MG63 (cell line): ENCODE measurements at regions not wholly inside any gene's neighbourhood (a gene's known extent, or its start where the extent isn't known, plus 50 kb on each side); places are given as distances from the start of the nearest gene placed in this dataset.

Experiments used
- DNase-seq: peaks from one replicate; pipeline ENCODE4 v3.0.0-alpha.2; 2020
- H3K27me3 ChIP-seq: fragments of 250-450 bp; sonication (Bioruptor Pico); 2 replicates; pipeline ENCODE4 v1.5.1; 2020; ENCODE audit warnings: mild to moderate bottlenecking, moderate library complexity
- H3K36me3 ChIP-seq: fragments of 250-450 bp; sonication (Bioruptor Pico); 2 replicates; pipeline ENCODE4 v1.5.1; 2020; ENCODE audit warnings: mild to moderate bottlenecking, moderate library complexity
- H3K4me3 ChIP-seq: fragments of 250-450 bp; sonication (Bioruptor Pico); 2 replicates; pipeline ENCODE4 v1.5.1; 2020; ENCODE audit warnings: mild to moderate bottlenecking, moderate library complexity
- H3K9me3 ChIP-seq: fragments of 250-450 bp; sonication (Bioruptor Pico); 2 replicates; pipeline ENCODE4 v1.5.1; 2020; ENCODE audit warnings: mild to moderate bottlenecking, moderate library complexity

- H3K36me3 ChIP-seq, result no peaks in the 10 kb centered on the region
- no peak for DNase-seq
These were observed 319.4 kb upstream of the ZNF32 start for GRCh38 chr10:43968076-43968475.

GRCh38 chr10:43966571-43966965 lies 317.9 kb upstream of the ZNF32 start:
- no peaks in the 10 kb centered on the region for H3K9me3 ChIP-seq
- no peak overlapping the region for H3K4me3 ChIP-seq
- no peaks in the 10 kb centered on the region for H3K27me3 ChIP-seq
- DNase-seq, result no peak
- no peaks in the 10 kb centered on the region for H3K36me3 ChIP-seq

More at GRCh38 chr10:43968076-43968475, 319.4 kb upstream of the ZNF32 start:
- Histone ChIP-seq H3K9me3 (no peaks in the 10 kb centered on the region), H3K4me3 (no peak overlapping the region), H3K27me3 (no peaks in the 10 kb centered on the region)

GRCh38 chr10:43965918-43966570 lies 317.4 kb upstream of the ZNF32 start:
- Histone ChIP-seq H3K27me3 (no peaks in the 10 kb centered on the region), H3K4me3 (no peak overlapping the region), H3K36me3 (no peaks in the 10 kb centered on the region), H3K9me3 (no peaks in the 10 kb centered on the region)
- no peak for DNase-seq

- no peaks in the 10 kb centered on the region for H3K9me3 ChIP-seq
- H3K36me3 ChIP-seq, result no peaks in the 10 kb centered on the region
- H3K27me3 ChIP-seq, result no peaks in the 10 kb centered on the region
- DNase-seq, result no peak
- H3K4me3 ChIP-seq, result no peak overlapping the region
These were observed 316.6 kb upstream of the ZNF32 start for GRCh38 chr10:43965033-43965917.

GRCh38 chr10:43964486-43964885 lies 315.8 kb upstream of the ZNF32 start:
- no peak overlapping the region for H3K4me3 ChIP-seq
- H3K27me3 ChIP-seq, result no peaks in the 10 kb centered on the region
- H3K9me3 ChIP-seq, result no peaks in the 10 kb centered on the region
- DNase-seq, result no peak
- no peaks in the 10 kb centered on the region for H3K36me3 ChIP-seq

- no peak for DNase-seq
- Histone ChIP-seq H3K36me3 (no peaks in the 10 kb centered on the region), H3K27me3 (no peaks in the 10 kb centered on the region), H3K9me3 (no peaks in the 10 kb centered on the region), H3K4me3 (no peak overlapping the region)
These were observed 315.2 kb upstream of the ZNF32 start for GRCh38 chr10:43963793-43964425.

- H3K36me3 ChIP-seq, result no peaks in the 10 kb centered on the region
- H3K9me3 ChIP-seq, result no peaks in the 10 kb centered on the region
- no peak overlapping the region for H3K4me3 ChIP-seq
- DNase-seq, result no peak
- H3K27me3 ChIP-seq, result no peaks in the 10 kb centered on the region
These were observed 314.7 kb upstream of the ZNF32 start for GRCh38 chr10:43963379-43963778.

GRCh38 chr10:43962346-43963191 lies 313.9 kb upstream of the ZNF32 start:
- H3K9me3 ChIP-seq, result no peaks in the 10 kb centered on the region
- DNase-seq, result no peak
- H3K27me3 ChIP-seq, result no peaks in the 10 kb centered on the region
- H3K36me3 ChIP-seq, result no peaks in the 10 kb centered on the region
- no peak overlapping the region for H3K4me3 ChIP-seq

- no peak overlapping the region for H3K4me3 ChIP-seq
- H3K36me3 ChIP-seq, result no peaks in the 10 kb centered on the region
- no peak for DNase-seq
- H3K27me3 ChIP-seq, result no peaks in the 10 kb centered on the region
- no peaks in the 10 kb centered on the region for H3K9me3 ChIP-seq
These were observed 313.1 kb upstream of the ZNF32 start for GRCh38 chr10:43961523-43962345.

- Histone ChIP-seq H3K4me3 (no peak overlapping the region), H3K9me3 (no peaks in the 10 kb centered on the region), H3K27me3 (no peaks in the 10 kb centered on the region), H3K36me3 (no peaks in the 10 kb centered on the region)
- DNase-seq, result no peak
These were observed 312.3 kb upstream of the ZNF32 start for GRCh38 chr10:43960981-43961380.

GRCh38 chr10:43960477-43960876 lies 311.8 kb upstream of the ZNF32 start:
- Histone ChIP-seq H3K9me3 (no peaks in the 10 kb centered on the region), H3K36me3 (no peaks in the 10 kb centered on the region), H3K4me3 (no peak overlapping the region), H3K27me3 (no peaks in the 10 kb centered on the region)
- DNase-seq, result no peak

GRCh38 chr10:43960135-43960415 lies 311.4 kb upstream of the ZNF32 start:
- Histone ChIP-seq H3K27me3 (no peaks in the 10 kb centered on the region), H3K4me3 (no peak overlapping the region), H3K36me3 (no peaks in the 10 kb centered on the region), H3K9me3 (no peaks in the 10 kb centered on the region)
- DNase-seq, result no peak

GRCh38 chr10:43959364-43960134 lies 310.9 kb upstream of the ZNF32 start:
- DNase-seq, result no peak
- H3K9me3 ChIP-seq, result no peaks in the 10 kb centered on the region
- H3K36me3 ChIP-seq, result no peaks in the 10 kb centered on the region
- H3K27me3 ChIP-seq, result no peaks in the 10 kb centered on the region
- no peak overlapping the region for H3K4me3 ChIP-seq

GRCh38 chr10:43958964-43959363 lies 310.3 kb upstream of the ZNF32 start:
- H3K27me3 ChIP-seq, result no peaks in the 10 kb centered on the region
- H3K9me3 ChIP-seq, result no peaks in the 10 kb centered on the region
- H3K4me3 ChIP-seq, result no peak overlapping the region
- H3K36me3 ChIP-seq, result no peaks in the 10 kb centered on the region
- no peak for DNase-seq

- Histone ChIP-seq H3K36me3 (no peaks in the 10 kb centered on the region), H3K27me3 (no peaks in the 10 kb centered on the region), H3K4me3 (no peak overlapping the region), H3K9me3 (peaks cover 2% of the 10 kb centered on the region; the same call in 1 of the 2 replicates)
- DNase-seq, result no peak
These were observed 309.4 kb upstream of the ZNF32 start for GRCh38 chr10:43958071-43958432.
